Adrenal gland (tissue), 9 donors: ENCODE measurements at regions not wholly inside any gene's neighbourhood (a gene's known extent, or its start where the extent isn't known, plus 50 kb on each side); places are given as distances from the start of the nearest gene placed in this dataset.

Experiments
- DNase-seq, 7 donors: peaks; one replicate each; pipeline ENCODE4 v3.0.0-alpha.2; 2019 to 2020
- H3K27ac ChIP-seq, 5 donors: fragments of 200-600 bp; sonication (generic) in 4 of 5; 1 replicate in 3 of 5; 2 replicates in 2 of 5; pipeline versions ENCODE4 v1.5.1 to v1.8.0; 2016 to 2020; ENCODE audit warnings: mild to moderate bottlenecking in 1 of 5
- H3K27me3 ChIP-seq: fragments of 200-600 bp; 2 replicates; pipeline ENCODE4 v1.8.0; 2021
- H3K36me3 ChIP-seq, 2 donors: fragments of 200-600 bp; replicated peaks in 1 of 2; 1 replicate in 1 of 2; 2 replicates in 1 of 2; pipeline versions ENCODE4 v1.5.1 to v1.8.0; 2018 to 2022
- H3K4me1 ChIP-seq, 2 donors: fragments of 200-600 bp; replicated peaks in 1 of 2; 1 replicate in 1 of 2; 2 replicates in 1 of 2; pipeline versions ENCODE4 v1.5.1 to v1.8.0; 2018 to 2021
- H3K4me3 ChIP-seq, 4 donors: fragments of 200-600 bp; sonication (generic) in 3 of 4; one replicate each; pipeline ENCODE4 v1.5.1; 2016 to 2018
- H3K9me3 ChIP-seq, 3 donors: fragments of 200-600 bp; sonication (generic) in 1 of 3; replicated peaks in 1 of 3; 1 replicate in 2 of 3; 2 replicates in 1 of 3; pipeline versions ENCODE4 v1.5.1 to v1.8.0; 2016 to 2021
- POLR2A ChIP-seq, 2 donors: fragments of 450-650 bp; IDR thresholded peaks; one replicate each; pipeline ENCODE4 v1.6.1; 2017; ENCODE audit warnings: antibody characterized with exemption in 2 of 2, mild to moderate bottlenecking in 2 of 2, moderate library complexity in 1 of 2
- WGBS, 4 donors: extraction: QIAGEN DNeasy Blood & Tissue Kit in 2 of 4; methylation state at CpG; one replicate each; pipeline versions ENCODE4 v1.1.5 to v1.1.7; 2013 to 2017; 5-methylcytosine and 5-hydroxymethylcytosine counted together
- intact Hi-C, 2 donors: fragments of 100-400 bp; cut with DNase I; formaldehyde crosslinking; loops; one replicate each; pipeline versions ENCODE4 v1.14.1 to v1.15.0; 2022 to 2023
- TF ChIP-seq, protein P1 (sequence below), 6 experiments: fragments of 450-650 bp in 4 of 6; fragments of 200-600 bp in 2 of 6; sonication (generic) in 1 of 6; IDR thresholded peaks; 1 replicate in 5 of 6; 2 replicates in 1 of 6; pipeline versions ENCODE4 v1.5.1 to v1.8.0; 2016 to 2021; ENCODE audit warnings: antibody characterized with exemption in 6 of 6, mild to moderate bottlenecking in 2 of 6, moderate library complexity in 1 of 6
- donor health status: healthy with polysubstance abuse.
- donor health status: Bipolar disorder and iron deficiency.
- donor health status: DM: yes; HTN: yes; CAD: no.
- donor health status: DM: no; HTN: no; CAD: no.
- donor health status: DM: no; HTN: no; CAD: no.

GRCh38 chr20:12353842-12354241 lies 436.1 kb downstream of the BTBD3 start:
- Histone ChIP-seq H3K4me3 (no peak overlapping the region), H3K9me3 (no peaks in the 10 kb centered on the region), H3K27me3 (no peaks in the 10 kb centered on the region), H3K27ac (no peak overlapping the region), H3K4me1 (no peaks in the 10 kb centered on the region), H3K36me3 (no peaks in the 10 kb centered on the region)
- 34 to 80% (median 52%) methylated on average over 2 of the region's 2 CpGs for WGBS, 4 donors
- intact Hi-C loops = no loop called here
- DNase-seq = no peak
- no peak for TF ChIP-seq POLR2A (IDR thresholded peaks at IDR 0.05)
- TF ChIP-seq, protein P1, sequence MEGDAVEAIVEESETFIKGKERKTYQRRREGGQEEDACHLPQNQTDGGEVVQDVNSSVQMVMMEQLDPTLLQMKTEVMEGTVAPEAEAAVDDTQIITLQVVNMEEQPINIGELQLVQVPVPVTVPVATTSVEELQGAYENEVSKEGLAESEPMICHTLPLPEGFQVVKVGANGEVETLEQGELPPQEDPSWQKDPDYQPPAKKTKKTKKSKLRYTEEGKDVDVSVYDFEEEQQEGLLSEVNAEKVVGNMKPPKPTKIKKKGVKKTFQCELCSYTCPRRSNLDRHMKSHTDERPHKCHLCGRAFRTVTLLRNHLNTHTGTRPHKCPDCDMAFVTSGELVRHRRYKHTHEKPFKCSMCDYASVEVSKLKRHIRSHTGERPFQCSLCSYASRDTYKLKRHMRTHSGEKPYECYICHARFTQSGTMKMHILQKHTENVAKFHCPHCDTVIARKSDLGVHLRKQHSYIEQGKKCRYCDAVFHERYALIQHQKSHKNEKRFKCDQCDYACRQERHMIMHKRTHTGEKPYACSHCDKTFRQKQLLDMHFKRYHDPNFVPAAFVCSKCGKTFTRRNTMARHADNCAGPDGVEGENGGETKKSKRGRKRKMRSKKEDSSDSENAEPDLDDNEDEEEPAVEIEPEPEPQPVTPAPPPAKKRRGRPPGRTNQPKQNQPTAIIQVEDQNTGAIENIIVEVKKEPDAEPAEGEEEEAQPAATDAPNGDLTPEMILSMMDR (IDR thresholded peaks at IDR 0.05) = no peak

DNA sequence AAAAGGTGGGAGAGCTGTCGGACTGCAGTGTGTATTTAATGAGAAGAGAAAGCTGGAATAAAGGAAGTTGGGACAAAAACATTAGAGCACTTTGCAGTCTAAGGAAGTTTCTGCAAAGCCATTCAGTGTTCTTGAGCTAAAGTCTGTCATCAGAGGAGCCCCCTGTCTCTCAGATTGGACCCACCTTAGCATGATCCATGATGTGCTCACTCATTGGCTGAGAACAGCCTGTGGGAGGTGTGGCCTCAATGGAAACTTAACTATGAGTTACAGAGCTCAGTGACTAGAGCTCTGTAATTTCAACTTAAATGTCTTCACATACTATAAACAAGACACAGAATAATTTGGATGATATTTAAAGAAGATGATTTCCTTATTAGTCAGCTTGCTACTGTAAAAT lies 437.0 kb downstream of the BTBD3 start:
- 50 to 73% (median 57%) methylated on average over 1 of the region's 1 CpG for WGBS, 4 donors
- Histone ChIP-seq H3K36me3 (no peaks in the 10 kb centered on the region), H3K4me3 (no peak overlapping the region), H3K4me1 (no peaks in the 10 kb centered on the region), H3K9me3 (no peaks in the 10 kb centered on the region), H3K27ac (no peak overlapping the region), H3K27me3 (no peaks in the 10 kb centered on the region)
- no peak for TF ChIP-seq POLR2A (IDR thresholded peaks at IDR 0.05)
- TF ChIP-seq, protein P1 (IDR thresholded peaks at IDR 0.05) = no peak
- DNase-seq = no peak
- intact Hi-C loops = loop anchor here in 1 of 2 donors (5.0 kb wide), 1 partner anchor 63 kb away; no protein-coding TSS in a partner anchor

- no peaks in the 10 kb centered on the region for H3K27me3 ChIP-seq
- H3K27ac ChIP-seq = no peak overlapping the region
- WGBS, 4 donors = 90 to 100% (median 93%) methylated on average over 1 of the region's 1 CpG
Measured at GRCh38 chr20:12355185-12355584, 437.5 kb downstream of the BTBD3 start.

DNA sequence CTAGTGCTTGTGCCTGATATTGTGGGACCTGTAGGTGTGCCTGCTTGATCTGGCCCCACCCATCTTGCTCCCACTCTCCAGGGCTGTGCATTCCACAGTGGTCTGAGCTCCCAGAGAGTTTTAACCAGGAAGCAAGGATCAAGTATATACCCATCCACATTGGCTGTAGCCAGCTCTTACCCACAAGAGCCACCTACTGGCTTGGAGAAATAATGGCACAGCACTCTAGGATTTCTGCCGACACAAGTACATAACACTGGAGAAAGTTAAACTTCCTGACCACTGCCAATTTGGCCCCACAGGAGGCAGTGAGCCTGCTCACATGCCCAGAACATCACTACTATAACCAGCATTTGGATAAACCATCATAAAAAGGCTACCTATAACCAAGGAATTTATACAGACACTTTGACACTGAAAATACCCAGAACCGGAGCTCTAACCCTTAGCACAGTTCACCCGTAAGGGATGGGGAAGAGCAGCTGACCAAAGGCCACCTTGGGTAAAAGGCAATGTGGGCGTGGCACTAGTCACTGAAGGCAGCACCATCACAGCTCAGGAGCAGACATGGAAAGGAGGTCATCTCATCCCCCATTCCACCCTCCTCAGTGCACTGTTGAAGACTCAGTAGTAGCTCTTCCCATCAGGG lies 440.4 kb downstream of the BTBD3 start:
- DNase-seq = no peak
- no peak overlapping the region for H3K27ac ChIP-seq
- no peaks in the 10 kb centered on the region for H3K36me3 ChIP-seq
- WGBS, 4 donors = 73 to 81% (median 78%) methylated on average over 4 of the region's 4 CpGs
- intact Hi-C loops = loop anchor here in 1 of 2 donors (5.0 kb wide), 1 partner anchor 59 kb away; no protein-coding TSS in a partner anchor
- H3K4me1 ChIP-seq = no peaks in the 10 kb centered on the region
- H3K27me3 ChIP-seq = no peaks in the 10 kb centered on the region
- no peaks in the 10 kb centered on the region for H3K9me3 ChIP-seq
- no peak overlapping the region for H3K4me3 ChIP-seq
- TF ChIP-seq, protein P1 (IDR thresholded peaks at IDR 0.05) = peak in 1 of 6 experiments; percentile 7
- no peak for TF ChIP-seq POLR2A (IDR thresholded peaks at IDR 0.05)

More at GRCh38 chr20:12355185-12355584, 437.5 kb downstream of the BTBD3 start:
- intact Hi-C loops = loop anchor here in 1 of 2 donors (5.0 kb wide), 1 partner anchor 62 kb away; no protein-coding TSS in a partner anchor
- DNase-seq = no peak
- Histone ChIP-seq H3K4me1 (no peaks in the 10 kb centered on the region), H3K36me3 (no peaks in the 10 kb centered on the region), H3K4me3 (no peak overlapping the region), H3K9me3 (no peaks in the 10 kb centered on the region)
- no peak for TF ChIP-seq POLR2A (IDR thresholded peaks at IDR 0.05)
- TF ChIP-seq, protein P1 (IDR thresholded peaks at IDR 0.05) = no peak
